NCI-H69 (cell line): ENCODE measurements at regions not wholly inside any gene's neighbourhood (a gene's known extent, or its start where the extent isn't known, plus 50 kb on each side); places are given as distances from the start of the nearest gene placed in this dataset.
"Not testable (repeated sequence)": the region's sequence is repeated elsewhere in the genome, so short reads cannot be mapped to it uniquely, and the experiment has no call there.

Experiments
- DNase-seq: peaks from one replicate; lab custom pipeline; 2025; lab: John Stamatoyannopoulos, UW

- peak; percentile 88 for DNase-seq
Observed at GRCh38 chr12:90828621-90829020, 126.4 kb downstream of the CCER1 start.

- peak; percentile 16 for DNase-seq
Observed at GRCh38 chr12:90827567-90827966, 127.4 kb downstream of the CCER1 start.

DNA sequence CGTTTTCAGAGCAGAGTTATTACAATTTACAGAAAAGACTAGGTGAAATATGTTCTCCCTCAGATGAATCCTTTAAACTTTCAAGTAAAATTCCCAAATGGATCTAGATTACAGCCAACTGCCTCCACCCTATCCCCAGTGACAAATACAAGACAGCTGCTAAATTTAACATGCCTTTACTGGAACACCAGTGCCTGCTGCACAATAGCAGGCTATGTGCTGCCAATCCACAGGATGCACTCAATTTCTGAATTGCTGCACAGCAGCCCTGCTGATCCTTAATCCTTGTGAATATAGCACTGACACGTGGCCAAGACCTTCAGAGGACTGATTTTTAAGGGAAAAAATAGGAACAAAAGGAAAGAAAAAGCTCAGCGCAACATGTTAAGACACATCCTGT lies 128.9 kb downstream of the CCER1 start:
- DNase-seq: no peak

DNA sequence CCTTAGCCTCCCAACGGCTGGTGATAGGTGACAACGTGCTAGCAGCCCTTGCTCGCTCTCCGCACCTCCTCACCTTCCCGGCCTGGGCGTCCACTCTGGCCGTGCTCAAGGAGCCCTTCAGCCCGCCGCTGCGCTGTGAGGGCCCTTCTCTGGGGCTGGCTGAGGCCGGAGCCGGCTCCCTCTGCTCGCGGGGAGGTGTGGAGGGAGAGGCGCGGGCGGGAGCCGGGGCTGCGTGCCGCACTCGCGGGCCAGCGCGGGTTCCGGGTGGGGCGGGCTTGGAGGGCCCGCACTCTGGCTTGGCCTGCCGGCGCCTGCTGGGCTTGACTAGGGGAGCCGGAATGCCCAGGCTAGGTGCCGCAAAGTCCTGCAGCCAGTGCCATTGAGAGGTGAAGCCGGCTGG lies 131.1 kb downstream of the CCER1 start:
- no peak for DNase-seq

DNA sequence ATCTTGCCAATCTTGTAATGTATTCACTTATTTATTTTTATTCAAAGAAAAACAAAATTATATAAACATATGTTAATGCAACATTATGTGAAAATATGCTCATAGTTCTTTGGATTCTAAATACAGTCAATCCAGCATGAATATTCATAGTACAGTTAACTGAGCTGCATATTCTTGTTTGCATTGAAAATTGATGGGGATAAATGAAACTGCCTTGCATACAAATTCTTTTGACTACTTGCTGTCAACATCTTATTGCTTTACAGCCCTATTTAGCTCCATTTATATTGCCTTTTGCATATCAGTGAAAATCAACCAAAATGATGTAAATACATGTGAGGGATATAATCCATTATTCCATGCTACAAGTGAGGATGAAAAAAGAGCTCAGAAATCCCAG lies 135.3 kb downstream of the CCER1 start:
- no peak for DNase-seq

- DNase-seq: peak; percentile 63
Observed at GRCh38 chr12:90816353-90817089, 138.5 kb downstream of the CCER1 start.

DNA sequence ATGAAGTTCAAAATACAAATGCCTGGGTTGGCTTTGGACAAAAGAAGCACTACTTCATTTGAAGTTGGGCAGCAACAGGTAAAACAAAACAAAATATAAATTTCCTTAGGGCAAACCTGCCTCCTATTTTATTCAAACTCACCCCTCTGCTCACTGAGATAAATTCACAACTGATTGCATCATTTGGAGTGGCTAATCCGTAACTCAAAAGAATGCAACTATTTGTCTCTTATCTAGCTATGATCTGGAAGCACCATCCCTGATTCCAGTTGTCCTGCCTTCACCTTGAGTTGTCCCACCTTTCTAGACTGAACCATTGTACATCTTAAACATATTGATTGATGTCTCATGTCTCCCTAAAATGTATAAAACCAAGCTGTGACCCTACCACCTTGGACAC lies 145.0 kb downstream of the CCER1 start:
- DNase-seq: no peak

DNA sequence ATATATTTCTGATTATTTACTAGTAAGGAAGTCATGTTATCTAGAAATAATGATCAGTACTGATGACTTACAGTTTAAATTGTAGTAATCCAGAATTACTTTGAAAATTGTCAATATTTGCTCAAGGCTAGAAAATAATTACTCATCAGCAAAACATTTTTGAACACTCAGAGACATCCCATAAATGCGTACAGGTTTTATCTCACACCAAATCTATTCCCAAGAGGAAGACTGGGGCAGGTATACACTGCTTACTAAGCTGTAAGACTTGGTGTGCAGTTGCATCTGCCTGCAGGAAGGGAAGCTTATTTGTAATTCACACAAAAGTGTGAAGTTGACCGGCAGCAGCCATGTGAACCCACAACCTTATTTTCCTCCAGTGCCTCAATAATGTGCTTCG lies 146.4 kb downstream of the CCER1 start:
- peak; percentile 49 for DNase-seq

GRCh38 chr12:90802727-90803126 lies 152.2 kb downstream of the CCER1 start:
- no peak for DNase-seq

GRCh38 chr12:90801776-90802175 lies 153.2 kb downstream of the CCER1 start:
- DNase-seq: peak; percentile 12

DNA sequence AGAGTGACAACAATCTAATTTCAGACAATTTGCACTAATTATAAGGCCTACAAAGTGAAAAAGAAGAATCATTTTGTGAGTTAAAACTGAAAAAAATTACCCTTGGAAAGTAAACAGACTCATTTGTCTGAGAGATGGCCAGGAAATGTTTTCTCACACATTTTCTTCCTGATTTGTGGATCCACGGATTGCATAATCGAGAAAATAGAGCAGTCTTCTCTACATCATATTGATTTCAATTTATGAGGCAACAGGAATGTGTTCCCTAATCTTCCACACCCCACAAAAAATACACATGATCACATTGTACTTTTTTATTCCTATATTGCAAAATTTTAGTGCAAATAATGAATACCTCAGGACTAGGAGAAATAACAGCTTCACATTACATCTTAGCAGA lies 160.8 kb downstream of the CCER1 start:
- peak; percentile 41 for DNase-seq

- DNase-seq: not testable (repeated sequence)
Observed at GRCh38 chr12:90792718-90793117, 162.3 kb downstream of the CCER1 start.

DNA sequence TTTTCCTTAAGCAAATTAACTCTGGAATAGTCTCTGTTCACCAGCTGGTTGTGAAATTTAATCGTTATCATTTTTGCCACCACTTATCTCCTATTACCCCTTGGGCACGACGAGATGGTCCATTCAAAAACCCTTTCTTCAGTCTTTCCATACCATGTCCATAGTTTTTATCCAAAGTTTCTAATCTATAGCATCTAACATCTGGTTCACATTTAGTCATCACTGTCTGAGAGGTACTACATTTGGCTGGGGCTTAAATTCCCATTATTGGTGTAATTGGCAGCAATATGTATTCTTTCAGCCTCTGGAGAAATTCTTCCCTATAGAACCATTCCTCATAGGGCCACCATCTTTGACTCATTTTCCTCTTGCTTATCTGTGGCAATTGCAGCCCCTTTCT lies 163.5 kb downstream of the CCER1 start:
- no peak for DNase-seq

- DNase-seq: no peak
Observed at GRCh38 chr12:90790747-90791146, 164.2 kb downstream of the CCER1 start.

- no peak for DNase-seq
Observed at GRCh38 chr12:90773491-90773890, 181.5 kb downstream of the CCER1 start.

DNA sequence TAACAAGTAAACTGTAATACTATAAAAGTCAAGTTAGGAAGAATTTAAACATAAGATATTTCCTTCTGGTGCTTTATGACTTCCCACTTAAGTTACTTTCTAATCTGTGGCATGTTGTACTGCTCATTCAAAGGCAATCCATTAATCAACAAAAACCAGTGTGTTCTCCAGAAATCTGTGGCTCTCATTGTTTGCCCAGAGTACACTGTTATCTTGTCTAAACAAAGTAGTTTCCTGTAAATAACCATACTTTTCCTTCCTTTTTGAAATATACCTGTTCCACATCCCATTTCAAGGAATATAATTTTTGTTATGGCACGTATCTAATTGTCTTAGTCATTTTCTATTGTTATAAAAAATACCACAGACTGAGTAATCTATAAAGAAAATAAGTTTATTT lies 184.1 kb downstream of the CCER1 start:
- no peak for DNase-seq

GRCh38 chr12:90757957-90758356 lies 197.0 kb downstream of the CCER1 start:
- no peak for DNase-seq

GRCh38 chr12:90745211-90745610 lies 209.8 kb downstream of the CCER1 start:
- no peak for DNase-seq

DNA sequence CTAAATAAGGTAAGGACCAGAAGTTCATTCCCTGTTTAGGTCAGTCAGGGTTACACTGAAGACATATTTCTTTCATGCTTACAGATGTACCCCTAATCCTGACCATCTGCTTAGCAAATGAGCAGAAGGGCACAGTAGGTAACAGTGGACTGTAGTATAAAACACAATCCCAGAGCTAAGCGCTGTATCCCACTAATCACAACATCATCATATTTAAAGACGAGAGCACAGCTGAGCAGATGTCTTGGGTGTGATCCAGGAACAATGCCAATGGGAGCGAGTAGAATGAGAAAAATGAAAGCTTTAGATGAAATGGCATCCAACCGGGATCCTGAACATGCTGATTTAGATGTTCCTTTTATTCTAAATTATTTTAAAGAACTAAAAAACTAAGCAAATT lies 213.4 kb downstream of the CCER1 start:
- DNase-seq: peak; percentile 97

DNA sequence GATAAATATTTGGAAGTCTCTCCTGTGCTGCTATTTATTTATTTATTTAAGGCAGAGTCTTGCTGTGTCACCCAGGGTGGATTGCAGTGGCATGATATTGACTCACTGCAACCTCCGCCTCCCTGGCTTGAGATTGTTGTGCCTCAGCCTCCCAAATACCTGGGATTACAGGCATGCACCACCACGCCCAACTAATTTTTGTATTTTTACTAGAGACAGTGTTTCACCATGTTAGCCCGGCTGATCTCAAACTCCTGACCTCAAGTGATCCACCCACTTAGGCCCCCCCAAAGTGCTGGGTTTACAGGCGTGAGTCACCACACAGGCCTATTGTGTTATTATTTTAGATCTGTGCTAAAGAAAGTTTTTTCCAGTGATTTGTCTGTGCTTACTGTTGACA lies 225.2 kb downstream of the CCER1 start:
- DNase-seq: no peak

DNA sequence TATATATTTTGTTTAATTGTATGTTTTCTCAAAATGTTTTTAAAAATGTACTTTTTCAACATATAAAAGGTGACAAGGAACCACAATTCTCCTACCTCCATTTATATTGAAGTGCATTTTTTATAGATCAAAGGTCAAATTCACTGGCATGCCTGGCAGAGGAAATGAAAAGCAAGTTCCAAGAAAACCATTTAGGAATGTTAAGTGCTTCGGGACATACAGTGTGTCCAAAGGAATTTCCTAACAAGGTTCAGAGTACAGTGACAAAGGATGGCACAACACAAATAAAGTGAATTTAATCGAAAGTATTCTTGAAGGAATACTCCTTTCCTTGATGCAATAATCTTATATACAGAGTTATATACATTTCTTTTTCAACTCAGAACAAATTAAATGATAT lies 242.3 kb downstream of the CCER1 start:
- DNase-seq: no peak

DNA sequence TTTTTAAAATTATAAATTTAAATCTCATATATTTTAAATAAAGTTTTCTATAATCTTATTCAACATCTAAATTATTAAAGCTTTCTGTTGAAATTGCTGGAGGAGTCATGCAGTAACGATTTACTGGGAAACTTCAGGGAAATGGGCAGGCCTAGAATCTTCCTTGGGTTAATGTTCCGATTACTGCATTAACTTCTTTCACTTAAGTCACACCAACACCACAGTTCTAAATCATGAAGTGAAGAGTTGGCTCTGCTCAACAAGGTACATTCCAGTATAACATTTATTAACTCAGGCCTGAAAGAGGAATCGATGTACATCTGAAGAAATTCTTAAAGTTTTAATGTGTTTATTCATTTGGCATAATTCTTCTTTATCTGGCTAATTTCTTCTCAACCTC lies 244.3 kb downstream of the CCER1 start:
- no peak for DNase-seq

DNA sequence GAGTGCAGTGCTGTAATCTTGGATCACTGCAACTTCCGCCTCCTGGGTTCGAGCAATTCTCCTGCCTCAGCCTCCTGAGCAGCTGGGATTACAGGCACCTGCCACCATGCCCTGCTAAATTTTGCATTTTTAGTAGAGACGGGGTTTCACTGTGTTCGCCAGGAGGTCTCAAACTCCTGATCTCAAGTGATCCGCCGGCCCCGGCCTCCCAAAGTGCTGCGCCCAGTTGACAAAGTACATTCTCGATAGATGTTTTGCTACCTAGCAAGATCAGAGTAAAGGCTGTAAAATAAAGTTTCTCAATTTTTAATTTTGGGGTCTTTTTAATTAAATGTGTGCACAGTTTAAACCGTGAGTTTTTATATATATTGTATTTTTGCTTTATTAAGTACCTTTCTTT lies 248.9 kb downstream of the CCER1 start:
- no peak for DNase-seq

DNA sequence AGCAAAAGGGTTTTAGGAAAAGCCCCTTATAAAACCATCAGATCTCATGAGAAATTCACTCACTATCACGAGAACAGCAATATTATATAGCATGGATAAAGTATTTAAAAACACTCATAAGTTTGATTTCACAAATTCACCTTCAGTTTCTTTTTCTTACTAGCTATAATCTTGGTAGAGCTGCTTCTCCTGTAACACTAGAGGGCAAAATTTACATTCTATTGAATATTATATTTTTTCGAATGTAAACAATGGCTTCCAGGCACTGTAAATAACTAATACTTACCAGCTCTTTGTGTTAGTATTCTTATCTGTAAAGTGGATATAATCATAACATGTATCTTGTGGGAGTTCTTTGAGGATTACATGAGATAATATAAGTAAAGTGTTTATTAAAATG lies 259.6 kb downstream of the CCER1 start:
- DNase-seq: peak; percentile 12
